ENCODE measurements at regions not wholly inside any gene's neighbourhood (a gene's known extent, or its start where the extent isn't known, plus 50 kb on each side); places are given as distances from the start of the nearest gene placed in this dataset.

- intact Hi-C loops (cut with DNase I) = no loop called here
These were observed 151.4 kb upstream of the SEMA6D start for GRCh38 chr15:47565949-47566348.

GRCh38 chr15:47566610-47567009 lies 150.7 kb upstream of the SEMA6D start:
- Histone ChIP-seq H3K9me3 (no peaks in the 10 kb centered on the region), H3K4me1 (no peaks in the 10 kb centered on the region), H3K4me3 (no peak overlapping the region), H3K27me3 (no peaks in the 10 kb centered on the region), H3K27ac (no peak overlapping the region), H3K36me3 (no peaks in the 10 kb centered on the region)
- no peak for DNase-seq
- no peak for TF ChIP-seq CTCF (IDR thresholded peaks at IDR 0.05)
- TF ChIP-seq POLR2A (IDR thresholded peaks at IDR 0.05) = no peak
- intact Hi-C loops (cut with DNase I) = no loop called here
- WGBS, 2 donors = 65 to 66% methylated on average over 6 of the region's 6 CpGs

More at GRCh38 chr15:47565949-47566348, 151.4 kb upstream of the SEMA6D start:
- H3K36me3 ChIP-seq = no peaks in the 10 kb centered on the region
- TF ChIP-seq CTCF (IDR thresholded peaks at IDR 0.05) (no peak), POLR2A (IDR thresholded peaks at IDR 0.05) (no peak)
- WGBS, 2 donors = 80 to 96% methylated on average over 3 of the region's 3 CpGs
- H3K27me3 ChIP-seq = no peaks in the 10 kb centered on the region
- no peak for DNase-seq
- no peaks in the 10 kb centered on the region for H3K4me1 ChIP-seq
- no peak overlapping the region for H3K4me3 ChIP-seq
- H3K27ac ChIP-seq = no peak overlapping the region
- peaks cover 0 to 5% (median 3%) of the 10 kb centered on the region in 3 donors for H3K9me3 ChIP-seq

- 90 to 91% methylated on average over 2 of the region's 2 CpGs for WGBS, 2 donors
- H3K27ac ChIP-seq = no peak overlapping the region
These were observed 149.3 kb upstream of the SEMA6D start for GRCh38 chr15:47568030-47568429.

GRCh38 chr15:47570044-47570443 lies 147.3 kb upstream of the SEMA6D start:
- no peak for DNase-seq
- H3K27me3 ChIP-seq = no peaks in the 10 kb centered on the region
- WGBS, 2 donors = 80 to 90% methylated on average over 4 of the region's 4 CpGs
- no peaks in the 10 kb centered on the region for H3K4me1 ChIP-seq
- H3K9me3 ChIP-seq = no peaks in the 10 kb centered on the region
- H3K27ac ChIP-seq = no peak overlapping the region
- H3K4me3 ChIP-seq = no peak overlapping the region
- TF ChIP-seq CTCF (IDR thresholded peaks at IDR 0.05) = no peak
- no peak for TF ChIP-seq POLR2A (IDR thresholded peaks at IDR 0.05)
- intact Hi-C loops (cut with DNase I) = no loop called here
- no peaks in the 10 kb centered on the region for H3K36me3 ChIP-seq

More at GRCh38 chr15:47568030-47568429, 149.3 kb upstream of the SEMA6D start:
- H3K36me3 ChIP-seq = no peaks in the 10 kb centered on the region
- no peaks in the 10 kb centered on the region for H3K4me1 ChIP-seq
- no peak for TF ChIP-seq CTCF (IDR thresholded peaks at IDR 0.05)
- no peak for TF ChIP-seq POLR2A (IDR thresholded peaks at IDR 0.05)
- DNase-seq = no peak
- H3K27me3 ChIP-seq = no peaks in the 10 kb centered on the region
- intact Hi-C loops (cut with DNase I) = no loop called here
- no peaks in the 10 kb centered on the region for H3K9me3 ChIP-seq
- no peak overlapping the region for H3K4me3 ChIP-seq

- no peaks in the 10 kb centered on the region for H3K27me3 ChIP-seq
- TF ChIP-seq POLR2A (IDR thresholded peaks at IDR 0.05) (no peak), CTCF (IDR thresholded peaks at IDR 0.05) (no peak)
- H3K9me3 ChIP-seq = no peaks in the 10 kb centered on the region
- no peak overlapping the region for H3K27ac ChIP-seq
- H3K4me1 ChIP-seq = no peaks in the 10 kb centered on the region
- no peak for DNase-seq
- 50 to 100% methylated on average over 2 of the region's 4 CpGs for WGBS, 2 donors
- H3K4me3 ChIP-seq = no peak overlapping the region
- no peaks in the 10 kb centered on the region for H3K36me3 ChIP-seq
- intact Hi-C loops (cut with DNase I) = no loop called here
These were observed 146.9 kb upstream of the SEMA6D start for GRCh38 chr15:47570451-47570850.

Data from esophagus squamous epithelium (tissue), 5 donors.